NCI-H774 (cell line): ENCODE measurements at regions not wholly inside any gene's neighbourhood (a gene's known extent, or its start where the extent isn't known, plus 50 kb on each side); places are given as distances from the start of the nearest gene placed in this dataset.
A peak's percentile ranks its signal among the peaks of the same experiment; 100 is the strongest.

Source experiments
- DNase-seq: peaks from one replicate; lab custom pipeline; 2025; lab: John Stamatoyannopoulos, UW

DNA sequence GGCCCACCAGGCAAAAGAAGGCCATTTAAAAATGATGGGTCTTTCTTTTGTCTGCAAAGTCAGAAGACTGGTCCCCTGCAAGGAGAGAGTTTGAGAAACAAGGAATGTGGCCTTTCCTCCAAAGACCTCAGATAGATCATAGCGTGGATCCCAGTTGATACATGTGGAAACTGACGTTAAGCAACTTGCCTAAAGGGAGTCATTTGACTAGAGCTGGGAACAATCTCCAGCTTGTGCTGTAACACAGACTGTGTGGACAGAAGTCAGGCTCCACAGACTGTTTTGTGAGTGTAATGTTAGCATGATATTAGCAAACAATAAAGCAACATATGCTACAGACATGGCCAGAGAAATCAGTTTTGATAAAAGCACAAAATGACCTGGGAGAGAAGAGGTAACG, 140.4 kb upstream of the CITED2 start:
- DNase-seq = no peak

DNA sequence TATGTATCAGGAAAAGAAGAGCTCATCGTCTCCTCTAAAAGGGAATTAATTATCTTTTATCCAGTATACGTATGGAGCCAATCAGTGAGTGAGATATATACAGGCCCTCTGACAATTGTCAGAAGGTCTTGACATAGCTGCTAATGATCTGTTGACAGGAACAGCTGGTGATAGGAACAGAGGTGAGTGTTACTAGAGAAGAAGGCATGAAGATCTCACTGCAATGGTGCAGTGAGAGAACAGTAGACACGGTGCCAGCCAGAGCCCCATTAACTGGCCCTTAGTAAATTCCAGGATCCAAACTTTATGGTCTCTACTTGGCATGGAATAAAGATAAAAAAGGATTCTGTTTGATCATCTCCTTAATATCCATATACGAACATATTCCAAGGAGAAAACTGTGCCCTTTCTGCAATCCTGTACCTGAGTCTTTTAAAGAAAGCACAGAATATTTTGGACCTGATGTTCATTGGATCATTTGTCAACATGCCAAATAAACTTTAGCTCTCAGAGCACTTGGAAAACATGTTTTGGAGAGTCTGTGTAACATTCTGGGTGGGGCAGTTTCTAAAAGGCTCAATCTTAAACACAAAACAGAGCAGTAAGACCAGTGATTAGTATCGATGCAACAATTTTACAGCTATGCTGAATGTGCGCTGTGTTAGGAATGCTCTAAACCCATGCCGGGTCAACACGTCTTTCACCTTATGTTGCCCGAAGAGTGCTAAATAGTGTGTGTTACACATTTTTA, 135.8 kb upstream of the CITED2 start:
- no peak for DNase-seq

- DNase-seq = no peak
Observed at GRCh38 chr6:139509167-139509566, 134.7 kb upstream of the CITED2 start.

- DNase-seq = peak; percentile 7
Observed at GRCh38 chr6:139508576-139508975, 134.1 kb upstream of the CITED2 start.

DNA sequence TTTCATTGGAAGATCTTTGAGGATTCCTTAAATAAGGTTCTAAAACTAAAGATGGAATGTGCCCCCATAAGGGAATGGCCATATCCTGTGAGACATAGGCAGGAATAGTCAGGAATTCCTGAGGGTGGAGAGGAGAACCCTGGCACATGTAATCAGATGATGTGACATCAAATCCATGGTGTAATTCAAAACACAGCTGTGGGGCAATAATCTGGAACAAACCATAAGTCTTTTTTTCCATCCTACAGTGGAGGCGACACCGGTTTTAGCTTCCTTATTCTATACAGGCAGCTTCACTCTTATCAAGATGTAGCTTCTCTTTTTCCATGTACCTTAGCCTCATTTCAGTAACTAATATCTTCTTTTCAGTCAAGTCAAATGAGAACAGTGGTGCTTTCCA, 133.6 kb upstream of the CITED2 start:
- no peak for DNase-seq

- DNase-seq = no peak
Observed at GRCh38 chr6:139500977-139501376, 126.5 kb upstream of the CITED2 start.

GRCh38 chr6:139498715-139499114, 124.3 kb upstream of the CITED2 start:
- no peak for DNase-seq

- no peak for DNase-seq
Observed at GRCh38 chr6:139497345-139497961, 123.0 kb upstream of the CITED2 start.

GRCh38 chr6:139496654-139497344, 122.4 kb upstream of the CITED2 start:
- DNase-seq = no peak

DNA sequence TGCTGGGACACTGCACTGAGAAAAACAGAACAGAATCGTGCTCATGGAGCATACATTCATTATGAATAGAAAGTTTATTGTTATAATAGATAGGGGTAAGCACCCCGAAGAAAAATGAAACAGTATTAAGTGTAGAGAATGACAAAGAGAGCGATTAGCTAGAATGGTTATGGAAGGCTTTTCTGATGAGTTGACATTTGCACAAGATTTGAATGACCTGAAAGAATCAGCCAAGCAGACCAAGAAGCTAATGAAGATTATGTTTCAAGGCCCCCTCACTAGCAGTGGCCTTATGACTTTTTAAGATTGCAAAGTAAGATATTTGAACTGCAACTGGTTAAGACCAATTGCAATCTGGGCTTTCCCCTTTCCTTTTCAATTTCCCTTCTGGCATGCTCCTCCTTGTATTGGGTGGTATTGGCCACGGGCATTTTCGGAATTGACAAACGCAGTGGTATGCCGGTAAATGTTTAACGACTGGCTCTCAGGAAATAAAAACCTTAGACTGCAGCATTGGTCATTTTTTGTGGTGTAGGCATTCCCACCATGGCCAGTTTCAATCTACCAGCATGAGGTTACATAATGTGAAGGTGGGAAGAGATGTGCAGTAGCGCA, 120.0 kb upstream of the CITED2 start:
- DNase-seq = no peak

GRCh38 chr6:139490482-139490881, 116.0 kb upstream of the CITED2 start:
- DNase-seq = no peak

DNA sequence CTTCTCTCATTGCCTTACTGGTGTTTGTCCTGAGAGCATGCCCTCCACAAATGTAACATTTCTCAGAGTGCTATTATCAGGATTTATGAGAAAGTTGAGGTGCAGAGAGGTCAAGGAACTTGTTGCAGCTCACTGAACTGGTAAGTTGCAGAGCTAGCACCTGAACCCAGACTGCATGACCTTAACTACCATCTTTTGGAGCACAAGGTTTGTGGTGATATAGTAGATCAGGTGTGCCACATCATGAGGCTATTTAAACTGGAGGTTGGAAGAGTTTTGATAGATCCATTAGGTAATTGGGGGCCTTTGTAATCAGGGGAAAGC, 112.0 kb upstream of the CITED2 start:
- DNase-seq = no peak

GRCh38 chr6:139485742-139486475, 111.5 kb upstream of the CITED2 start:
- DNase-seq = no peak

GRCh38 chr6:139485185-139485584, 110.7 kb upstream of the CITED2 start:
- DNase-seq = no peak

DNA sequence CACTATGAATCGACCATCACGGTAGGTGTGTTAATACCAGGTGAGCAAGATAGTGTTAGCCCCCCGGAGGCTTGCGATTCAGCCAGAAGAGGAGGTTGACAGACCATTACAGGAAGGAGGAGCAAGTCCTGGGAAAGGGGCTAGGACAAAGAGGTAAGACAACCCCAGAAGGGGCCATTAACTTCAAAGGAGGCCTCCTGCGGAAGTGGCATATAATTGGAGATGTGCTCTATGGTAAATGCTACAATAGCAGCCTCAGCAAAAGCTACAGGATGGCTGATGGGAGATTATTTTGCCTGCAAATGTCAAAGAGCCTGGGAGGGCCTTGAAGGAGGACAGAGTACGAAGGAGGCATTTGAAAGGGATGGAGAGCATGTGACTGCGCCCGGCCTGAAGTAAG, 108.6 kb upstream of the CITED2 start:
- DNase-seq = no peak

DNA sequence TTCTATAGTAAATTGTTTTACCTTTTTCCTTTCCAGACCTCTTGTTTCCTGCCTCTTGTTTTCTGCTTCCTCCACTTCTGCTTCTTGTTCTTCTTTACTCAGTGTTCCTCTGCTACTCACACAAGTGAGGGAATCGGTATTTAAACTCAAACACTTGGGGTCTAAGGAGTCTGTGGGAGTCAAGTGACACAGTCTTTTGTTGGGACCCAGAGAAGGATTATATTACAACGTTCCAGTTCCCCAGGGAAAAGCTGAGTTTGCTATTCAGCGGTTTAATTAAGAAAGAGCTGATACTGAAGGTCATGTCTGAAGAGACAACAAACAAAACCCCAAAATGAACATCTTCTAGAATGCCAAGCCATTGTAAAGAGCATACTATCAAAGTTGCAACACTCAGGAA, 107.8 kb upstream of the CITED2 start:
- DNase-seq = no peak

DNA sequence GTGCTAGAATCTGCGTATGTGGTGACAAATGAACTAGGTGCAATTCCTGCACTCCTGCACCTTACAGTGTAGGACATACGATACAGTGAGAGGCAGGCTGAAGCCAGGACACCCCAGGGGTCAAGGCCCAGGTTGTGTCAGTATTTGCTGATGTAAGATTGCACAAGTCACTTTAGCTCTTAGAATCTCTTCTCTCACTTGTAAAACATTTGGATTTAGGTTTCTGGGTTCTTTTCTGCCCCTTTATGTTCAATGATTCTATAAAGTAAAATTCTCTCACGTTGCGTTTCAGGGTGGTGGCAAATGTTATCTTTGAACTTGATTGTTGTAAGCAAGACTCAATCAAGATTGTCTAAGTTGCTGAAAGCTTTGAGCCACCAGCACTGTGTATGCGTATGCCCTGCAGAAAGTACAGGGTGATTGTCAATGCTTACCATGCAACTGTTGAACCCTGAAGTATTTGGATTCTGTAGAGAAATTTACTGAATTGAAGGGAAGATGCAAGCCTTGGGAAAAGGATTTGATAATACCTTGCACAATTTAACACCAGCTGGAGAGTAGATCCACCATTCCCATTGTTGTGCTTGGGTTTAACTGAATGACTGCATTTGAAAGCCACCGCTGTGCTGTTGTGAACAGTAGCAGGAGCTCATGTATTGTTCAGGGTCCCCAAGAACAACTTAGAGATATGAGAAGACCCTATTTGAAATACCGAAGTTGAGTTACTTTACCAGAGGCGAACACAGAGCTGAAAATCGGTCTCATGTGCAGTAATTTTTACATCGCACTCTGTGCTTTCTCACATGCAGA, 106.1 kb upstream of the CITED2 start:
- no peak for DNase-seq

DNA sequence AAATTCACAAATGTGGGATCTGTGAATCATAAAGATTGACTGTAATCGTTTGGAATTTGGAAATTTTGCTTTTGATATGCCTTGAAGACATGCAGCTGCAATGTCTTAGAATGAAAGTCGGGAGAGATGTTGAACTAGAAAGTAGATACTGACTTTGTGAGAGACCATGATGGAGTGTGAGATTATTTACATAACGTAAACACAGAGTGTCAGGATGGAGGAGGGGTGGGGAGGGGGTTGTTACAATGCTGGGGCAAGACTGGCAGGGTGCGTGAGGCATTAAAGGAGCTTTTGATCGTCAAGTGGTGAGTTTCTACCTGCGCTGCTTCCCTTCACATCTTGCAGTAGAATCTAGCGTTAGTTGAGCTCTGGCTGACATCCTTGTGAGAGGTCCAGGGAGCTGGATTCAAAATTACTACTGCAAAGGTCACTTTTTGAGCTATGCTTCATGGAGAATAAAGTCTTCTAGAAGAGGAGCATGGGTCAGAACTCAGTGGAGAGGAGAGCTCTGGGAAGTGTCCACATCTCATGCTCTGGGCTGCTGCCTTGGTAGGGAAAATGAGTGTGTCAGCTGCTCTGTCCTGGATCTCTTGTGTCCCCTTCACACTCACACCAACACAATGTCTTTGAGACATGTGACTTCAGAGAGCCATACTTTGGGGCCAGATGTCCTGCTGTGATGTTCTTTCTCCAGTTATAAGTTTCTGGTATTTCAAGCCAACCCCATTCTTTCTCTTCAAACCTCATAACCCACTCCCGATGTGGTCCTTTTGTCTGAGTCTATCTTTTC, 105.2 kb upstream of the CITED2 start:
- DNase-seq = no peak

DNA sequence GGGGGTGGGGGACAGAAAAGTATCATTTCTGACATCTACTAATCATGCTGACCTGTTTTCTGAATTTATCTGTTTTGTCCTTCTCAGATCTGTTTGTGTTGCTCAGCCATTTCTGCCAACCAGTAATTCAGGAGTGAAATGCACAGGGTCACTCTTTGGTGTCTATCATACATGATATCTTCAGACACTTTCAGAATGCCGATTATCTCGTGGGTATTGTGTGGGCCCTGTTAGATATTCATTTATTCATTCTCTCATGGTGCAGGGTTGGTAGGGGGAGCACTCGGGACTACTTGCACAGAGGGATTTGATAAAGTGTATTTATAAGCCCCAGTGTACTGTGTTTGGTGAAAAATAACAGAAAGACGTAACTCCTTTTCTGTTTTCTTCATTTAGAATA, 101.2 kb upstream of the CITED2 start:
- no peak for DNase-seq

DNA sequence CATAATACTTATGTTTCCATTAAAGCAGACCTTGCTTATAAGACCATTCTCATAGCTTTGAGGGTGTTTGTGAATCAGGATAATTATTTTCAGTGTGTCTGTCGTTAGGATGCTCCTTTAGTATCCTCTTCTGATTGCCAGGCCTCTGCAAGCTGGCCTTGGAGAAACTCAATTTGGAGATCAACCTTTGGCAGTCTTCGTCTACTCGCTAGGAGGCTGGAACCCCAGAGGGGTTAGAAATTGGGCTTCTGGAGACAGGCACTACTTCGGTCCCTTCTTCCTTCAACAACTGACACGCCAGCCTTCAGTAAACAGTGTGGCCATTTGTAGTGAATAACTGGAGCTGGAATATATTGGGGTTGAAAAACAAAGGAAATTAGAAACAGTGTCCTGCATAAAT, 100.8 kb upstream of the CITED2 start:
- DNase-seq = no peak
